ENCODE measurements at regions not wholly inside any gene's neighbourhood (a gene's known extent, or its start where the extent isn't known, plus 50 kb on each side); places are given as distances from the start of the nearest gene placed in this dataset.

DNA sequence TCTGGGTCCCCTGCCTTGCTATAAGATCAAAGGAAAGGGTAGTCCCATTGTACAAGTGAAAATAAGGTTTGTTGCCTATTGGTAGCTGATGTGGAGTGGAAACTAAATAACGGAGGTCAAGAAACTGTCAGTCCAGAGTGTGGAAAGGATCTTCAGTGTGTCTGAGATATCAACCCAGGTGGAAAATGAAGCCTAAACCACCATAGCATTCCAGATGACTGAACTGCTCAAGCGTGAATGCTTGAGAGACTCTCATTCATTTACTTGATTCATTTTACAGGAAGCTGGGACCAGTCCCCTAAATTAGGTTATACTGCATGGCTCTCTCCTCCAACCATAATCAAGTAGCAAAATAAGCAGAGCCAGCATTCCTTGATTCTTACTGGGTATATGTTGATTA, 116.0 kb upstream of the SLC28A3 start:
- DNase-seq (ENCODE audit: low read depth) = no peak

DNA sequence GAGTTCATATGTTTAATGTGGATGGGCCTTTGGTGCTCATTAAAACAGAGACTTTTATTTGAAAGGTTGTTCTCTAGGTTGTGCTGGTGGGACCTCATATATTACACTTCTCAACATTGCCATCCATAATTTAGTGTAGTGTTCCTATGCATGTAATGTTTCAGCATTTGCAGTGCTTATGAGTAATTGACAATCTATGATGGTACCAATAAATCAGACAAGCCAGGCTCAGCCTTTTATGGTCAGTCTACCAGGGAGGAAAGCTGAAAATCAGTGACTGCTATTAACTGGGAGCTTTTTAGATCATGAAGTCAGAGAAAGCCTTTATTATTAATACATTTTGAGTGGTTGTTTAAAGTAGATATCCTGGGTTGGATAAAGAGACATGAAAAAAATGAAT, 120.1 kb upstream of the SLC28A3 start:
- no peak for DNase-seq (ENCODE audit: low read depth)

DNA sequence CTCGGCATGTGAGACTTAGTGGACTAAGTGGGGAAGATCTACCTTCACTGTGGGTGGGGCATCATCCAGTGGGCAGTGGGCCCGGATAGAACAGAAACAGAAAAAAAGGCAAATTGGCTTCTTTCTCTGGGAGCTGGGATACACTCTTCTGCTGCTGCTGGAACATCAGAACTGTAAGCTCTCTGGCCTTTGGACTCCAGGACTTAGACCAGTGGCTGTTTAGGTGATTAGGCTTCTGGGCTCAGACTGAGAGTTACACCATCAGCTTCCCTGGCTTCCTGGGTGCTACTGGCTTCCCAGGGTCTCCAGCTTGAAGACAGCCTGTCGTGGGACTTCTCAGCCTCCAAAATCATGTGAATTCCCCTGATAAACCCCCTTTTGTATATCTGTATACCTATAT, 122.7 kb upstream of the SLC28A3 start:
- no peak for DNase-seq (ENCODE audit: low read depth)

DNA sequence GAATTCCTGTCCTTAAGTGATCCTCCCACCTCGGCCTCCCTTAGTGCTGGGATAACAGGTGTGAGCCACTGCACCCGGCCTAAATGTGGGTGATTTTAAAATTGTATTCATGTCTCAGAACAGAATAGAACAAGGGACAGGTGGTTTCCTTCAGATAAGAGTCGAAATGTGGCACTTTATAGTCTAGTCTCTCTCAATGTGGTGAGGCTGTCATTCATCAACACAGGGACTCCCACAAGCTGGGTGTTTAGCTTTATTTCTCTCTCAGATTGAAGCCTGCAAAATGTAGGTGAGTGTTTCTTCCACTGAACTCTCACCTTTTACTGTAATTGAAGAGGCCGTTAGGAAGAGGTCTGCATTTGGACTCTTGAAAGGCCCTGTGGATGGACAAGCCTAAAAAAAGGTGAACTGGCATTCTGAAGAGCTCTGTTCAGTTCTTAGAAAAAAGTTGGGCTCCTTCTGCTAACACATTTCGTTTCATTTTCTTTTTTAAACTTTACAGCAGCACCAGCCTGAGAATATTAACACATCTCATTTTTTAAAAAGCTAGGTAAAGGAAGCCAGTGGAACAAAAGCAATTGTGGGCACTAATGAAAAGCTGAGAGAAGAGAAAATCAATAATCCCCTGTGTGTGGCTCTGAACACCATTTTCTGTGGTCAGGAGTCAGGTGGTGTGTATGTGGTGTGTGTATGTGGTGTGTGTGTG, 126.2 kb upstream of the SLC28A3 start:
- no peak for DNase-seq (ENCODE audit: low read depth)

DNA sequence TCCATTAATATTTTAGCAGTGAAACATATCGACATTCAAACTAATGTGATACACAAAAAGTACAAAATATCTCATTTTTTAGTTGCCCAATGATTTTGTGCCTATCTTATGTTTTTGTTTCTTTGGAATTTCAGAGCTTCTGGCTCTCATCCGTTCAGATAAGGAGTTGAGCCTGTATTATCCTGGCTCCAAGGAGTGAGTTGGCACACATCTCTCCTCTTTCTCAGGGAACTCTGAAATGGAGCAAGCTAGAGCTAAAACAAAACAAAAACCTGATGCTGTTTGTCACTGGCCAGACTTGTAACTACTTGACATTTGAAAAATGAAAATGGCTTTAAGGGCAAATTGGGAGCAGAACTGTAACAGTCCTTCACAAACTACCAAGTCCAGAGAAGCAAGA, 131.3 kb upstream of the SLC28A3 start:
- DNase-seq (ENCODE audit: low read depth) = no peak

DNA sequence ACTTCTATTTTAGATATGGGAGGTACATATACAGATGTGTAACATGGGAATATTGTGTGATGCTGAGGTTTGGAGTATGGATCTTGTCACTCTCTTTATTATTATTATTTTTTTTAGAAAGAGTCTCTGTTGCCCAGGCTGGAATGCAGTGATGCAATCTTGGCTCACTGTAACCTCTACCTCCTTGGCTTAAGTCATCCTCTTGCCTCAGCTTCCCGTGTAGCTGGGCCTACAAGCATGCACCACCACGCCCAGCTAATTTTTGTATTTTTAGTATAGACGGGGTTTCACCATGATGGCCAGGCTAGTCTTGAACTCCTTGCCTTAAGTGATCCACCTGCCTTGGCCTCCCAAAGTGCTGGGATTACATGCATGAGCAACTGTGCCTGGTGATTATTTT, 138.4 kb upstream of the SLC28A3 start:
- DNase-seq (ENCODE audit: low read depth) = no peak

DNA sequence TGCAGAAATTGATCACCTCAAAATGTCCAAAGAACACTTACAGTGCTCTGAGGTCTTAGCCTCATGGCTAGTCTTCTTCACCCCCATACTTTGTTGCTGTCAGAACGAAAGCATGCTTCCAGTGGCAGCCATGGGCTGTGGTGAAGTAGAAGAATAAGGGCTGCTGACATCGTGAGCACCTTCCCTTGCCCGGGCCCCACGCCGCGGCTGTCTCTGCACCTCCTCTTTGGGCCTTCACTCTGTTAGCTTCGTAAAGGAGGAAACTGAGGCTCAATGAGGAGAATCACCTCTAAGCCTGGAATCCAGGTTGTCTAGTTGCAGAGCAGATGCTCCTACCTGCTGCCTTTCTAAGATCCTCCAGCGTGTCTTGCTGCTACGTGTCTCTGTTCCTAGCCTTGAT, 139.5 kb upstream of the SLC28A3 start:
- no peak for DNase-seq (ENCODE audit: low read depth)

DNA sequence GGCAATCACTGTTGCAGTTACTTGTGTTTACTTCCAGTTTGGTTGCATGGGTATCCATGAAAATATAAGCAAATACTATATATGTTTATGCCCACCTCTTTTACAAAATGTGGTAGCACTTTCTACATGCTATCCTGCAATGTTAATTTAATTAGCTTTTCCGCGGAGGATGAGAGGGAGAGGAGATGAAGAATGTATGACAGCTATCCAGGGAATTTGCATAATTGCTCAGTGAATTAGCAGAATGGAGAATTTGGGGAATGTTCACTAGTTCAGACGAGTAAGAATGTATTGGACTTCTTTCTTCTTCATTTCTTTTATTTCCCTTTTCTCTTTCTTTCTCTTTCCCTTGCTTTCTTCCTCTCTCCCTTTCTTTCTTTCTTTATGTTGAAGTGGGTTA, 140.7 kb upstream of the SLC28A3 start:
- no peak for DNase-seq (ENCODE audit: low read depth)

DNA sequence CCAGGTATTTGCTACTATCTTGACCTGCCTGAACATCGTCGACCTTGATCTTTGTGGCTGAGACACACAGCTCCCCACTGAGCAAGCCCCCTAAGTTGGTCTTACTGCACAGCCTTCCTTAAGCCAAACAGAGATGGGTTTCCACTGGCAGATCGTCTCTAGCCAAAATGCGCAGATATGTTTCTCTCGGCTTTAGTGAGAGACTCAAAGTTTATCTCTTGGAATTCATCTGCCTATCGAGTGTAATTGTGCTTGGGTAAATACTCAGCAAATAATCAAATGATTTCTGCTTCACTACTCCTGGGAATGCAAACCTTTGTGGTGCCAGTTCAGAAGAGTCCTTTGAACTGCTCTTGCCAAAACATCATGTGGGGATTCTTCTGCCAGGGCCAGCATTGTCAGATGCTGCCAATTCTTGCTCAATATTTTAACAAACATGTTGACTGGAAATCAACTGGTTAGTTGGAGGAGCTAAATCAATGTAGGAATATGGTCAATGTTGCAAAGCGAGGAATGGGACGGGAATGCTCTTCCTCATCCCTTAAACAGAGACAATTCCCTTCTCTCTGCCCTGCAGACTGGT, 141.2 kb upstream of the SLC28A3 start:
- DNase-seq (ENCODE audit: low read depth) = no peak

DNA sequence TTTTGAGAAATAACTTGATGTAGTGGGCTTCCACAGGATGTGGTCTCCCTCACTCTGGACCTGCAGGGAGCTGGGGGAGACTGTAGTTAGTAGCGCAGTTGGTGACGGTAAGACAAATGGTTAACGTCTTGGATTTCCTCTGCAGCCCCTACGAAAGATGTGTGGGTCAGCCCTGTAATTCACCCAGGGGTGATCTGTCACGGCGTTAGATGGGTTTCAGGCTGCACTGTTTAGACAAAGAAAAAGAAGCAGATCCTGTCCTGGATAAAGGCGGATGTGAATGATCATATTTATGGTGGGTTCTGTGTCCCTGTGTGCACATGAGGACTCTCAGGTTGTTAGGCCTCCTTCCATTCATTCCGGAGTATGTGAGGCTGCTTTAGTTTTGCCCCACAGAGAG, 142.0 kb upstream of the SLC28A3 start:
- DNase-seq (ENCODE audit: low read depth) = no peak

DNA sequence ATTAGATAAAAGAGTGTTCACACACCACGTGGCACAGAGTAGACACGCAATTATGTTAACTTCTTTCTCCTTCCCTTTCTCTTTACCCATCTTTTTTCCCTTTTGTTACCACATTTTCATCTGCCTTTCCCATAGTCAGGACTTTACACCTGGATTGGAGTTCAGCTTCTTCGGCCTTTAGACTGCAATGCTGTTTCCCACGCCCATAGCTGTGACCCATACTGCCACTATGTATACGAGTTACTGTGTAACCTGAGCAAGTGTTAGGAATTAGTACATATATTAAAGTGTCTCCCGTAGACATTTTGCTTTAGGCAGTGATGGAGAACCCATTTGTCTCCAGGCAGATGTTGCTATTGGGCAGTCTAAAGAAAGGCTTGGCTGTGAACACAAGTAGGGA, 143.6 kb upstream of the SLC28A3 start:
- DNase-seq (ENCODE audit: low read depth) = no peak

DNA sequence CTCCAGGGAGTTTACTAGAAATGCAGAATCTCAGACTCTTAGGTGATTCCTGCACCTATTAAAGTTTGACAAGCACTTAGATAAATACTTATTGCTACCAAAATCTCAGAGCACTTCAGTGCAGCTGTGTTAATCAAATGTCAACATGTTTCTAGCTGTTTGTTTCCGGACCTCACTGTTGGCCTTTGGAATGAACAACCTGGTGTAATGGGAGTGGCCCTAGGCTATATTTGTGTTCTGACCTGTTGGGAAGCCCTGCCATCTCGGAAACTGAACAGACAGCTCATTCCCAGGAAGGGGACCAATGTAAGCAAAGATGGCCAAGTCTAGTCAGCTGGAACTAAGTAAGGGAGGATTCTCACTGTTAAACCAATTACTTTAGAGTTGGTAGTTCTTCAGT, 145.0 kb upstream of the SLC28A3 start:
- no peak for DNase-seq (ENCODE audit: low read depth)

DNA sequence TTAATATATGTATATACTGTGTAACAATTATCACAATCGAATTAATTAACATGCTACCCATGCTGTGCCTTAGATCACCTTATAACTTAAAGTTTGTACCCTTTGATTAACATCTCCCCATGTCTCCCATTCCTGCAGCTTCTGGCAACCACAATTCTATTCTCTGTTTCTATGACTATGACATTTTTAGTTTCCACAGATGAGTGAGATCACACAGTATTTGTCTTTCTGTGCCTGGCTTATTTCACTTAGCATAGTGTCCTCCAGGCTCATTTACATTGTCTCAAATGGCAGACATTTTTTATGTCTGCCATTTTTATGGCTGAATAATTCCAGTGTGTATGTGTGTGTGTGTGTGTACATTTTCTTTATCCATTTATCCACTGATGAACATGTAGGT, 146.1 kb upstream of the SLC28A3 start:
- DNase-seq (ENCODE audit: low read depth) = no peak

DNA sequence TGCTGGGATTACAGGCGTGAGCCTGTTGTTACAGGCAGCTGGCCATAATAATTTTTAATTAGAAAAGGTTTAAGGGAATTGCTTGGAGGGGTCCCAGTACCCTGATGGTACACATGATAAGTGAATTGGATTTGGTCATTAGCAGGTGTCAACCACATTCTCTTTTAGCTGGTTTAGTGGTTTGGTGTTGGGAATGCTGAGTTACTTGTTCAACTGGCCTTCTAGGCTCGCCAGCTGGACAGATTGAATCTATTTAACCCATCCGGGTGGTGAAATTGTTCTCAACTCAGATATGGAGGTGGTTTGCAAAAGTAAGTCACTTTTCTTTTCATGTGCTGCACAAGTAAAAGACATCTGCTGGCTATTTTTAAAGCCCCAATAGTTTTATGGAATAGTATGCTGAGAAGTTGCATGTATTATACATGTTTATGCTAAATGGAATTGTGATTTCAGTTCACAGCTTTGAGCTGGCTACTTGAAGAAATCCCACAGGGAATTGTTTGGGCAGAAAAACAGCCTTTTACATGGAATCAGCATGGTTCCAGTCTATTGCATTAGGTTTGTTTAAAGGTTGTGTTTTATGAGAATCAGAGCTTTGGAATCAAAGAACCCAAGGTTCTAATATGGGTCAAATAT, 149.8 kb upstream of the SLC28A3 start:
- DNase-seq (ENCODE audit: low read depth) = no peak

DNA sequence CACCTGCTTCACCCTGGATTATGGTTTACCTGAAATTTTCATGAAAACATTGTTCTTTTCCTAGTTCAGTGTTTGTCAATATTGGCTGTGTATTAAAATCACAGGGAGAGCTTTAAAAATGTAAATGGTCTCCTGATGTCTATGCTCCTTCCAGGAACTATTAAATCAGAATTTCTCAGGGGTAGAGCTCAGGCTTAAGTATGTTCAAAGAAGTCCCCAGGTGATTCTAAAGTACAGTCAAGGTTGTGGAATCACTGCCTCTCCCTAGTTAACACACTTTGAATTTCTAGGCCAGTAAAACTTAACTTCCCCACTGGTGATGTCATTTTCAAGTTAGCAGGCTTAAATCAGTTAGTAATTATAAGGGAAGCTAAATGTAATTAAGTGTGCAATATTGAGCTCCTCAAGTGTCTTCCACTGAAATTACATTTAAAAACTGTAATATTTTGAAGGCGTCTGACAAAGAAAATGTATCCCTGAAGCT, 150.3 kb upstream of the SLC28A3 start:
- no peak for DNase-seq (ENCODE audit: low read depth)

DNA sequence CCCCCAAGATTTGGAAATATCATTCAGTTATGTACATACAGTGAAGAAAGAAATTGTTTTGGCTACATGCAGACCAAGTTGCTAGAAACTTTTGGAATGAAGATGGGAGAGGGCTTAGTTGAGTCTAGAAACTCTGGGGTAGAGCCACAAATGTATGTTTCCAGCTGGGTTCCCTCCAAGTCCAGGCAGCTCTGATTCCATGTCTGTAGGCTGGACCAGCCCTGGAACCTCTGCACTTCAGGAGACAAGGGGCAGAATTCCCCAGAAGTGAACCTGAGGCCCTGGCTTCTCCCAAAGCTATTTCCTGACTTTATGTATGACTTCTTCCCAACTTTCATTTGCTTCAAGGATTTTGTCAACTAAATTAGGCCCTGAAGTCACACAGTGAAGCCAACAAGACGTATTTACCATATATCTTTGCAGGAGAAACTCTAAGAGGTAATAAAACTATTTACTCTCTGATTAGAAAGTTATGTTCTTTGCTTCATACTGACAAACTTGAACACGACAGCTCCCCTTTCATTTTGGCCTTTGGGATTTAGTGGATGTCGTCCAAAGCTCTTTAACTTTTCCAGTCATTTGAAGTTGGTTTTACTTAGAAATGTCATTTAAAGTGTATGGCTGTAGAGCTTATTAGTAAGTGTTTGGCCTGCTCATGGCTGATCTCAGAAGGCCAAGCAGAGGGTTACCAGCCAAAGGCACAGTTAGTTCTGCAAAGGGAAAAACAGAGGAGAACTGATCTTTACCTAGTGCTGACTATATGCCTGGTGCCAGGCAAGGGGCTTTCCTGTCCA, 152.0 kb upstream of the SLC28A3 start:
- no peak for DNase-seq (ENCODE audit: low read depth)

DNA sequence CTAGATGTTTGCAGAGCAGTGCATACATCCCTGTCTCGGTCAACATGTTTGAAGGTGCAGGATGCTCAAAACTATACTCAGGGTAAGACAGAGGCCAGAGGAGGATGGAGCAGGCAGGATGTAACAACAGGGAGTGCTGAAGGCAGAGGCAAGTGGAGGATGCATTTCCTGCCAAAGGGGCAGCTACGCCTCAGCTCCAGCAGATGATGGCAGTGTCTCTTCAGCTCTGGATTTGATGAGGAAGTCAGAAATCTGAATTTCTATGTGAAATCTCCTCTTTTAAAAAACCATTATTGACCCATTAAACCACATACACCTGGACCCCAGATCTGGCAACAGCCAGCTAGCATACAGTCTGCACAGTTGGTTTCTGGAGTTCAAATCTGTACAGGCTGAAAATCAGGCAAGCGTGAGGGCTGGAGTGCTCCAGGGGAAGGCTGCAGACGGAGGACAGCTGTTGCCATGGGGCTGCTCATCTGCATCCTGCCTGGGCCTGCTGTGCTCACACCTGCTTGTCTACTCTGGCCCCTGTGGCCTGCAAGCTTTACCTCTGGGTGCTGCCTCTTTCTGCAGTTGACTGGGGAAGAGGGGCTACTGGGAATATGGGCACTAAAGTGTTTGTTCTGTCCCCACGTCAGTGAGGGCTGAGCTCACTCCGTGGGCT, 152.9 kb upstream of the SLC28A3 start:
- no peak for DNase-seq (ENCODE audit: low read depth)

DNA sequence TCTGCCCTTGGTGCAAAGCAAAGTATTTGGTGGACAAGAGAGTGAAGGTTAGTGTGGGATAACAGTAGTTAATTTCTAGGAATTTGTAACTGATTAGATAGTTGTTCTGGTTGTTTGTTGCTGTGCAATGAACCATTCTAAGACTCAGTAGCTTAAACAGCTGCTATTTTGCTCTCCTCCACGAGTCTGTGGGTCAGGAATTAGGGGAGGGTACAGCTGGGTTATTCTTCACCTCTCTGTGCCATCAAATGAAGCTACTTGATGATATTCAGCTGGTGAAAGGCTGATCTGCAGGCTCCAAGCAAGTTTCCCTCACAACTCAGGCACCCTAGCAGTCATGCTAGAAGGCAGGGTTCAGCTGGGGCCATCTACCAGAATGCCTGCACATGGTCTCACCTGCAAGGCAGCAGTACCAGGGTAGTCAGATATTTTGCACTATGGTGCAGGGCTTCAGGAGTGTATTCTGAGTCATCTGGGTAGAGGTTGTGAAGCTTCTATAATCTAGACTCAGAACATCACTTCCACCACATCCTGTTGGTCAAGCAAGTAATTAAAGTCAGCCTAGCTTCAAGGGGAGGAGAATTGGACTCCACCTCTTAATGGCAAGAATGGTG, 159.5 kb upstream of the SLC28A3 start:
- DNase-seq (ENCODE audit: low read depth) = no peak

DNA sequence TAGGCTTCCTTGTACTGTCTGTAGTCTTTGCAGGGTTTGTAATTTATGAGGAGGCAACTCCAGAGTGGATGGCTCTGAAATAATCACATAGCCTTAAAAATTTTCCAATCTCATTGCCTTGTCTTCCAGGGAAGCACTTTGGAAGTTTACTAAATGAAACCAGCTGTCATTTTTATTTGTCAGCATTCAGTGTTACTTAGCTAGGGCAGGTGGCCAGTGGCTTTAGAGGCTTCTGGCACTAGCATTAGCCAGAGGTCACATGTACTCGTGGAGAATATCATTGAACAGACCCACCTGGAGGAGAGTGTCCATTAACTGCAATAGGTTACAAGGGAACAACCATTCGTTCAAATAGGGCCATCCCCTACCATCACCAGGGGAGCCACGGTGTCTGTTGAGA, 160.3 kb upstream of the SLC28A3 start:
- no peak for DNase-seq (ENCODE audit: low read depth)

DNA sequence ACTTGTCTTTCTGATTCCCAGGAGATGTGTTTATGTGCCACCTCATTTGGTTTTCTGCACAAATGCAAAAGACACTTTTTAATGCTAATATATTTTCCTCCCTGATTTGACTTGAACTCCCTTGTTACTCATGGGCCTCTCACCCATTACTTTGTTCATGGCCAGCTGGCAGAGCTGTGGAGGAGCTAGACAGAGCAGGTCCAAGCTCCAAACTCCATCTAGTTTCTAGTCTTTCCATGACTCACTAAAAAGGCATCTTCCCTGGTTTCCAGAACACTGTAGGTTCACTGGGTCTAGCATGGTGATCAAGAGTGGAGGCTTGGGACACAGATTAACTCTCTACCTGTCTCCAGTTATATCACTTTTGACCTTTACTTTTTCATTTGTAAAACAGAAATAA, 161.0 kb upstream of the SLC28A3 start:
- DNase-seq (ENCODE audit: low read depth) = no peak

DNA sequence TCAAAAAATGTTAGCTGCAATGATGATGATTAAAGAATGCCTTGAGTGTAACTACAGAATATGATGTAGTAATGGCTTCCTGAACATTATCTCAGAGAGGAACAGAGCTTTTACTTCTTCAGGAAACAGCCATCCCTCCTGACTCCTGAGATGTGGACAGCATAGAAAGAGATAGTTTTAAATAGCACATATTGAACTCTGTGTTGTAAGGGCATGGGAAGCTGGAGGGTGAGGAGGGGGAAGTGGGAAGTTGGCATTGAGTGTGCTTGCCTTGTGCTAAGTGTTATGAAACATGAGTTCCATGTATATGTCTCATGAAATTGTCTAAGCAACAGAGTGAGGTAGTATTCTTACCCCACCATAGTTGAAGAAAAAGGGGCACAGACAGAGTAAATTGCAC, 161.5 kb upstream of the SLC28A3 start:
- no peak for DNase-seq (ENCODE audit: low read depth)

DNA sequence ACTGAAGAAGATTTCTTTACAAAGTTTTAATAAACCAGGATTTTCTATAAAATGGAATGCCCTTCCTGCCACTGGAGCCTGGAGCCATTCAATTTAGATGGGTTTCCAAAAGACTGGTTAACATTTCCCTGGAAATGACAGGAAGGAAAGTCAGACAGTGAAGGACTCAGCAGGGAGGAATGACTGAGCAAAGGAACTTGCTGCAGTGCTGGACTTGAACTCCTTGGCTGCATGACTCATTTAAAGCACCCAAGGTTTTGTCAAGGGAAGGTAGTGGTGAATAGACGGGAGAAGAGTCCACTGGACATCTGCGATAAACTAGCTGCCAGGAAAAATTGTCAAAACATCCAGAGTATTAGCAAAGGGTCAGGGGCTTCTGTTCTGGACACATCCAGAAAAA, 163.8 kb upstream of the SLC28A3 start:
- DNase-seq (ENCODE audit: low read depth) = no peak
